Stomach smooth muscle (tissue), 2 donors: ENCODE measurements at regions not wholly inside any gene's neighbourhood (a gene's known extent, or its start where the extent isn't known, plus 50 kb on each side); places are given as distances from the start of the nearest gene placed in this dataset.
A peak's percentile ranks its signal among the peaks of the same experiment; 100 is the strongest.

Source experiments
- H3K27ac ChIP-seq: one replicate; pipeline ENCODE4 v1.7.0; 2013; ENCODE audit warnings: mild to moderate bottlenecking, low read length, inconsistent platforms
- H3K27me3 ChIP-seq, 2 donors: one replicate each; pipeline ENCODE4 v1.7.0; 2013; ENCODE audit warnings: low read length in 2 of 2; ENCODE audit not compliant: insufficient read depth in 2 of 2, control insufficient read depth in 1 of 2
- H3K36me3 ChIP-seq, 2 donors: one replicate each; pipeline ENCODE4 v1.7.0; 2013; ENCODE audit warnings: low read length in 2 of 2; ENCODE audit not compliant: control insufficient read depth in 2 of 2, insufficient read depth in 2 of 2
- H3K4me1 ChIP-seq: one replicate; pipeline ENCODE4 v1.7.0; 2013; ENCODE audit warnings: low read length; ENCODE audit not compliant: control insufficient read depth, insufficient read depth
- H3K4me3 ChIP-seq, 2 donors: one replicate each; pipeline ENCODE4 v1.7.0; 2013; ENCODE audit warnings: low read length in 2 of 2
- H3K9ac ChIP-seq, 2 donors: one replicate each; pipeline ENCODE4 v1.7.0; 2013; ENCODE audit warnings: low read length in 2 of 2, mild to moderate bottlenecking in 1 of 2
- H3K9me3 ChIP-seq, 2 donors: one replicate each; pipeline ENCODE4 v1.7.0; 2013; ENCODE audit warnings: low read length in 2 of 2; ENCODE audit not compliant: control insufficient read depth in 2 of 2
- donor health status: healthy.
- donor health status: Pancreatic carcinoma.

DNA sequence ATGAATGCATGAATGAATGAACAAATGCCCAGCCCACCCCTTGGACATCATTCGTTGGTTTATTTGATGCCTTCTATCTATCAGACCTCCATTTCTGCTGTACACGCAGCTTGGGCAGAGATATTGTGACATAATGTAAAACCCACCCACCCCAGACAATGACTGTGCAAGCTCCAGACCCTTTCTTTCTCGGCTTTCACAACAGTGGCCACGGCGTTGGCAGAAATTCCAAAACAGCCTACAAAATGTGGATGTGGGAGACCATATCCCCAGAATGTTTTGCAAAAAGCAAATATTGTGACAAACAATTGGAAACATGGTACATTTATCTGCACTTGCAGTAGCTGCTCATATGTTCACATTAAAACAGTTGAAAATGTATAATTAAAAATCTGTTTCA, 162.0 kb upstream of the MAFB start:
- no peaks in the 10 kb centered on the region for H3K4me1 ChIP-seq
- H3K4me3 ChIP-seq = no peak overlapping the region
- H3K36me3 ChIP-seq = no peaks in the 10 kb centered on the region
- peaks cover 0 to under 1% of the 10 kb centered on the region in 2 donors for H3K9me3 ChIP-seq
- peaks cover 0 to 2% of the 10 kb centered on the region in 2 donors for H3K27me3 ChIP-seq
- H3K27ac ChIP-seq = no peak overlapping the region
- no peak overlapping the region for H3K9ac ChIP-seq

DNA sequence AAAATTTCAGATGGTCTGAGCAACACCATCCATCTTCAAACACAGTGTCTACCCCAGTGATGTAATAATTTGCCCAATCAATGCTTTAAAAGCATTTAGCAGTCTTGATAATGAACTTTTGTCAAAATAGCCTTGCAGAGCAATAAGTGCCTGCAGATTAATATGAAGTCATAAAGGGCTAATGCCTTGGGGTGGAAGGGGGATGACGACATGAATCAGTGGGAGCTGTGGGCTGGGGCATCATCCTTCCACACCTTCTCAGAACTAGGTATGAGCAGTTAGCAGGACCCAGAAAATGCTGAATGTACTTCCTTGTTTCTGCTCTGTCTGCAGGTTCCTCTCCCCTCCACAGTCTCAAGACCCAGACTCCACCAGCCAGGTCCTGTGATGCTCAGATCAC, 166.2 kb upstream of the MAFB start:
- Histone ChIP-seq H3K9ac (no peak overlapping the region), H3K4me1 (no peaks in the 10 kb centered on the region), H3K27me3 (no peaks in the 10 kb centered on the region), H3K9me3 (no peaks in the 10 kb centered on the region), H3K27ac (no peak overlapping the region), H3K4me3 (no peak overlapping the region), H3K36me3 (no peaks in the 10 kb centered on the region)

DNA sequence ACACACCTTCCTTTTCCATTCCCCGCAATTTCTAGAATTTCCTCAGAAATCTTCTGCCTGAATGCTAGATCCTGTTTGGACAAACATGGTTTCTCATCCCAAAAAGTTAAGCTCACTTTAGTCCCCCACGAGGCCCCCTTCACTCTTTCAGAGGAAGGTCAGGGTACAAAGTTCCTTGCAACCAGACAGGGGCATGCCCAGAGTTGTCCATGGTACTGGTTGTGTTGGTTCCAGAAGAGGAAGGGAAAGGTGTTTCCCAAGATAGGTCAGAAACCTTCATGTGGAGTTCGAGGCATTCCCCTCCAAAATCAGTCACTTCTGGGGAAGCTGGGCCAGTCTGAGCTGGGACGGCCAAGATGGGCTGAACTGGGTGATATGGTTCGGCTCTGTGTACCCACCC, 167.6 kb upstream of the MAFB start:
- H3K9me3 ChIP-seq = no peaks in the 10 kb centered on the region
- H3K4me1 ChIP-seq = no peaks in the 10 kb centered on the region
- H3K27ac ChIP-seq = no peak overlapping the region
- no peaks in the 10 kb centered on the region for H3K36me3 ChIP-seq
- H3K9ac ChIP-seq = no peak overlapping the region
- H3K27me3 ChIP-seq = no peaks in the 10 kb centered on the region
- no peak overlapping the region for H3K4me3 ChIP-seq

DNA sequence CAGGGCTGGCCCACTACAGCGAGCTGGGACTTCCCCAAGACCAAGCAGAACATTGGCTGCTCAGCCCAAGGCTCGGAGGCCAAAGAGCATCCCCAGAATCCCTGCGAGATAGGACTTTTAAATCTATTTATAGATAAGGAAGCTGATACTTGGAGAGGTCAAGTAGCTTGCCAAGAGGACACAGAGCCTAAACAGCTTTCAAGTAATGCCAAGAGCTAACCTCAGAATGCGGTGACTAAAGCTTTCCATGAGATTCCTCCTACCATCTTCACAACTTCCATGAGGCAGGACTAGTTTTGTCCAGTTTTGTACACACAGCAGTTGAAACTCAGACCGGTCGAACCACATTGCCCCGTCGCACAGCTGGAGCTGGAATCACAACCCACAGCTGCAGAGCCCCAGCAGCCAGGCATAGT, 168.1 kb upstream of the TOP1 start:
- H3K27me3 ChIP-seq = no peaks in the 10 kb centered on the region
- H3K9me3 ChIP-seq = no peaks in the 10 kb centered on the region
- H3K9ac ChIP-seq = no peak overlapping the region
- H3K36me3 ChIP-seq = no peaks in the 10 kb centered on the region
- H3K4me3 ChIP-seq = no peak overlapping the region
- H3K27ac ChIP-seq = no peak overlapping the region
- H3K4me1 ChIP-seq = no peaks in the 10 kb centered on the region

GRCh38 chr20:40861427-40862008, 167.1 kb upstream of the TOP1 start:
- H3K27ac ChIP-seq = no peak overlapping the region
- no peak overlapping the region for H3K9ac ChIP-seq
- H3K36me3 ChIP-seq = no peaks in the 10 kb centered on the region
- H3K9me3 ChIP-seq = no peaks in the 10 kb centered on the region
- no peaks in the 10 kb centered on the region for H3K4me1 ChIP-seq
- no peaks in the 10 kb centered on the region for H3K27me3 ChIP-seq
- no peak overlapping the region for H3K4me3 ChIP-seq

DNA sequence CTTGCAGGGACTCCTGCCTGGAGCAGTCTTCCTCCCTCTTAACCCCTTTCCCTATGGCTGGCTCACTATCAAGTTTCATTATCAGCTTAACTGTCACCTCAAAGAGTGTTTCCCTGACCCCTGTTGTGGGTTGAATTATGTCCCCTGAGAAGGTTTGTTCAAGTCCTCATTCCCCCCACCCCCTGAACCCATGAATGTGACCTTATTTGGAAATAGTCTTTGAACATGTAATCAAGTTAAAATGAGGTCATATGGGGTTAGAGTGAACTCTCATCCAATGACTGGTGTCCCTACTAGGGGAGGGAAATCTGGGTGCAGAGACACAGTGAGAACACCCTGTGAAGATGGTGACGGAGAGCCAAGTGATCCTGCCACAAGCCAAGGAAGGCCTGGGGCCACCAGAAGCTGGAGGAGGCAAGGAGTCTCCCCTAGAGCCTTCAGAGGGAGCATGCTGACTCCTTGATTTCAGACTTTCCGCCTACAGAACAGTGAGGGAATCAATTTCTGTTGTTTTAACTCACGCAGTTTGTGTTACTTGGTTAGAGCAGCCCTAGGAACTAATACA, 165.2 kb upstream of the TOP1 start:
- H3K36me3 ChIP-seq = no peaks in the 10 kb centered on the region
- no peak overlapping the region for H3K27ac ChIP-seq
- no peaks in the 10 kb centered on the region for H3K27me3 ChIP-seq
- peaks cover 6% of the 10 kb centered on the region for H3K4me1 ChIP-seq
- no peaks in the 10 kb centered on the region for H3K9me3 ChIP-seq
- no peak overlapping the region for H3K4me3 ChIP-seq
- H3K9ac ChIP-seq = no peak overlapping the region

DNA sequence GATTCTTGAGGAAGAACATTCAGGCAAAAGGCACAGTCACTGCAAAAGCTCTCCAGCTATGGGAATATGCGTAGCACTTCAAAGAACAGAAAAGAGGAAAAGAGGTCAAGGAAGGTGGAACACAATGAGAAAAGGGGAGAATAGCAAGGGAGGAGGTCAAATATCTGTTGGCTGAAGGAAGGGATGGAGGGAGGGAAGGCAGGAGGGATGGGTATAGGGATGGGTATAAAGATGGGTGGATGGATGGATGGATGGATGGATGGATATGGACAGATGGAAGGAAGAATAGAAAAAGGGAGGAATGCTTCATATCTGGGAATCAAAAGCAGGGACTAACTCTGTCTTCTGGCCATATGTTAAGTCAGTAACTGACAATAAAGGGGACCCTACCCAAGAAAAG, 164.2 kb upstream of the TOP1 start:
- Histone ChIP-seq H3K9me3 (no peaks in the 10 kb centered on the region), H3K27me3 (no peaks in the 10 kb centered on the region), H3K27ac (no peak overlapping the region), H3K4me1 (peaks cover 16% of the 10 kb centered on the region), H3K36me3 (no peaks in the 10 kb centered on the region), H3K4me3 (no peak overlapping the region), H3K9ac (no peak overlapping the region)

- no peaks in the 10 kb centered on the region for H3K36me3 ChIP-seq
- H3K4me1 ChIP-seq = peaks cover 22% of the 10 kb centered on the region
- H3K9ac ChIP-seq = no peak overlapping the region
- H3K27me3 ChIP-seq = no peaks in the 10 kb centered on the region
- H3K9me3 ChIP-seq = no peaks in the 10 kb centered on the region
- H3K4me3 ChIP-seq = no peak overlapping the region
- H3K27ac ChIP-seq = no peak overlapping the region
Measured at GRCh38 chr20:40865095-40865494, 163.5 kb upstream of the TOP1 start.

GRCh38 chr20:40866056-40866455, 162.6 kb upstream of the TOP1 start:
- no peaks in the 10 kb centered on the region for H3K36me3 ChIP-seq
- no peaks in the 10 kb centered on the region for H3K27me3 ChIP-seq
- H3K27ac ChIP-seq = no peak overlapping the region
- no peaks in the 10 kb centered on the region for H3K9me3 ChIP-seq
- peaks cover 23% of the 10 kb centered on the region for H3K4me1 ChIP-seq
- no peak overlapping the region for H3K9ac ChIP-seq
- no peak overlapping the region for H3K4me3 ChIP-seq

DNA sequence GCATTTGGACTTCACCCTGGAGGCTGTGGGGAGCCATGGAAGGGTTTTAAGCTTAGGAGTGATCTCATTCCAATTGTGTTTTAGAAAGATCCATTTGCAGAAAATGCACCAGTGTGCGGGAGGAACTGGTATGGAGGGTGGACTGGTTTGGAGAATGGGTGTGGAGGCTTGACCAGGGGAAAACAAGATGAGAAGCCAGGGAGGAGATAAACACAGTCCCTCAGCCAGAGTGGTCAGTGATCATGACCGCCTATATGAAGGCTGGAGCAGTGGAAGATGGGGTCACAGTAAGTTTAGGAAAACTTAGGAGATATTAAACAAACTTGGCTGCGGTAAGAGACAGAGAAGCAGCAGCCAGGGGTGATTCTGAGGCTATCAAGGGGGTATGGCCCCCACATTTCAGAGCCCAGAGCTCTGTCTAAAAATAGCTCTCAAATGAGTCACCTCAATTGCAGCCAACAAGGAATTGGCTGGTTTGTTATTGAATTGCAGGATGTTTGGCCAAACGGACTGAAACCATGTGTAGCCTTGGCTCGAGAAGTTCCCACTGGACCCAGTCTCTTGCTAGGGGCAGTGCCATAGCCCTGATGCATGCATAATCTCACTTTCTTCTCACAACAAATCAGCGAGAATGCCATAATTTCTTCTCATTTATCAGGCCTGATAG, 159.9 kb upstream of the TOP1 start:
- no peaks in the 10 kb centered on the region for H3K9me3 ChIP-seq
- peak overlapping the region in 1 of 2 donors; percentile 29 for H3K4me3 ChIP-seq
- H3K4me1 ChIP-seq = peaks cover 23% of the 10 kb centered on the region
- H3K27ac ChIP-seq = peak overlapping the region; percentile 6
- H3K9ac ChIP-seq = no peak overlapping the region
- H3K27me3 ChIP-seq = no peaks in the 10 kb centered on the region
- no peaks in the 10 kb centered on the region for H3K36me3 ChIP-seq
